Transverse colon (tissue), 4 donors: ENCODE measurements at regions not wholly inside any gene's neighbourhood (a gene's known extent, or its start where the extent isn't known, plus 50 kb on each side); places are given as distances from the start of the nearest gene placed in this dataset.

ENCODE experiments used
- EP300 ChIP-seq: sonication (generic); formaldehyde crosslinking; IDR thresholded peaks from one replicate; pipeline ENCODE4 v1.6.1; 2017; ENCODE audit warnings: antibody characterized with exemption, low read depth
- POLR2A ChIP-seq: fragments of 450-650 bp; IDR thresholded peaks from one replicate; pipeline ENCODE4 v1.6.1; 2016; ENCODE audit warnings: antibody characterized with exemption, mild to moderate bottlenecking, moderate library complexity
- POLR2AphosphoS5 ChIP-seq, 3 donors: sonication (generic); formaldehyde crosslinking; IDR thresholded peaks; one replicate each; pipeline ENCODE4 v1.6.1; 2016; ENCODE audit warnings: antibody characterized with exemption in 3 of 3
- TF ChIP-seq, protein P1 (sequence below), 5 experiments: fragments of 200-600 bp in 3 of 5; fragments of 450-650 bp in 2 of 5; sonication (generic) in 3 of 5; IDR thresholded peaks; 1 replicate in 2 of 5; 2 replicates in 3 of 5; pipeline ENCODE4 v1.5.1; 2016 to 2017; ENCODE audit warnings: antibody characterized with exemption in 5 of 5, inconsistent platforms in 3 of 5, mild to moderate bottlenecking in 2 of 5, moderate library complexity in 1 of 5

DNA sequence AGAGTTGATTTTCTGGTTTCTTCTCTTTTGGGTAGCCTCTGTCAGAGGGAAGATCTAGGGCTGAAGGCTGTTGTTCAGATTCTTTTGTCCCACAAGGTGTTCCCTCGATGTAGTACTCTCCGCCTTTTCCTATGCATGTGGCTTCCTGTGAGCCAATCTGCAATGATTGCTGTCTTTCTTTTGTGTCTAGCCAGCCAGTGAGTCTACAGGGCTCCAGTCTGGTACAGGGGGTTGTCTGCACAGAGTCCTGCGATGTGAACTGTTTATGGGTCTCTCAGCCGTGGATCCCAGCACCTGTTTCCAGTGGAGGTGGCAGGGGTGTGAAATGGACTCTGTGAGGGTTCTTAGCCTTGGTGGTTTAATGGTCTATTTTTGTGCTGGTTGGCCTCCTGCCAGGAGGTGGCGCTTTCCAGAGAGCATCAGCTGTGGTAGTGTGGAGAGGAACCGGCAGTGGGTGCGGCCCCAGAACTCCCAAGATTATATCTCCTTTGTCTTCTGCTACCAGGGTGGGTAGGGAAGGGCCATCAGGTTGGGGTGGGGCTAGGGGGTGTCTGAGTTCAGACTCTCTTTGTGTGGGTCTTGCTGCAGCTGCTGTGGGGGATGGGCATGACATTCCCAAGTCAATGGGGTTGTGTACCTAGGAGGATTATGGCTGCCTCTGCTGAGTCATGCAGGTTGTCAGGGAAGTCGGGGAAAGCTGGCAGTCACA, 81.3 kb upstream of the C21orf91 start:
- TF ChIP-seq, protein P1, sequence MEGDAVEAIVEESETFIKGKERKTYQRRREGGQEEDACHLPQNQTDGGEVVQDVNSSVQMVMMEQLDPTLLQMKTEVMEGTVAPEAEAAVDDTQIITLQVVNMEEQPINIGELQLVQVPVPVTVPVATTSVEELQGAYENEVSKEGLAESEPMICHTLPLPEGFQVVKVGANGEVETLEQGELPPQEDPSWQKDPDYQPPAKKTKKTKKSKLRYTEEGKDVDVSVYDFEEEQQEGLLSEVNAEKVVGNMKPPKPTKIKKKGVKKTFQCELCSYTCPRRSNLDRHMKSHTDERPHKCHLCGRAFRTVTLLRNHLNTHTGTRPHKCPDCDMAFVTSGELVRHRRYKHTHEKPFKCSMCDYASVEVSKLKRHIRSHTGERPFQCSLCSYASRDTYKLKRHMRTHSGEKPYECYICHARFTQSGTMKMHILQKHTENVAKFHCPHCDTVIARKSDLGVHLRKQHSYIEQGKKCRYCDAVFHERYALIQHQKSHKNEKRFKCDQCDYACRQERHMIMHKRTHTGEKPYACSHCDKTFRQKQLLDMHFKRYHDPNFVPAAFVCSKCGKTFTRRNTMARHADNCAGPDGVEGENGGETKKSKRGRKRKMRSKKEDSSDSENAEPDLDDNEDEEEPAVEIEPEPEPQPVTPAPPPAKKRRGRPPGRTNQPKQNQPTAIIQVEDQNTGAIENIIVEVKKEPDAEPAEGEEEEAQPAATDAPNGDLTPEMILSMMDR (IDR thresholded peaks at IDR 0.05), result no peak
- TF ChIP-seq POLR2A (no peak), POLR2AphosphoS5 (IDR thresholded peaks at IDR 0.05) (no peak), EP300 (no peak)
